ENCODE measurements at regions not wholly inside any gene's neighbourhood (a gene's known extent, or its start where the extent isn't known, plus 50 kb on each side); places are given as distances from the start of the nearest gene placed in this dataset.

DNA sequence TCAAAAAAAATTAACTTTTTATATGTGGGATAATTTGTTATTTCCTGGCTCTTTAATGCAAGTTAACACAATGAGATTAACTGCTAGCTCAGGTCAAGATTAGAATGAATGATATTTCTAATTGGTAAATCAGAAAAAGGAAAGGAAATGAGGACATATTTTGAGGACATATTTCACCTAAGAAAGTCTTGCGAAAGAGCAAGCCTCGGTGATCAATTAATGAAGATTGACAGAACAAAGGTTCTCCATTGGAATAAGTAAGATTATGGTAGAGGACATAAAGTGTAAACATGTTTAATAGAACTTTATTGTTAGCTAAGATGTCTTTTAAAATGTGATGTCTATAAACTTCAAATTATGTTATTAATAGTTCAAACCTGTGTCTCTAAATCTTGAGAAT lies 1617.8 kb downstream of the KCNT2 start:
- intact Hi-C loops (cut with DNase I) = no loop called here
- no peak overlapping the region for H3K4me3 ChIP-seq (ENCODE audit: low read length in 3 of 3)
- no peaks in the 10 kb centered on the region for H3K4me1 ChIP-seq (ENCODE audit: control insufficient read depth in 2 of 3, insufficient read depth in 2 of 3, low read depth in 1 of 3, low read length in 3 of 3)
- FAIRE-seq (no peak), DNase-seq (no peak)
- no peaks in the 10 kb centered on the region for H3K27me3 ChIP-seq (ENCODE audit: control insufficient read depth, insufficient read depth, low read length)
- H3K9ac ChIP-seq (ENCODE audit: low read length in 3 of 3) = no peak overlapping the region
- no peaks in the 10 kb centered on the region for H3K36me3 ChIP-seq (ENCODE audit: control insufficient read depth in 2 of 3, insufficient read depth in 3 of 3, low read length in 3 of 3)
- TF ChIP-seq, protein P1, sequence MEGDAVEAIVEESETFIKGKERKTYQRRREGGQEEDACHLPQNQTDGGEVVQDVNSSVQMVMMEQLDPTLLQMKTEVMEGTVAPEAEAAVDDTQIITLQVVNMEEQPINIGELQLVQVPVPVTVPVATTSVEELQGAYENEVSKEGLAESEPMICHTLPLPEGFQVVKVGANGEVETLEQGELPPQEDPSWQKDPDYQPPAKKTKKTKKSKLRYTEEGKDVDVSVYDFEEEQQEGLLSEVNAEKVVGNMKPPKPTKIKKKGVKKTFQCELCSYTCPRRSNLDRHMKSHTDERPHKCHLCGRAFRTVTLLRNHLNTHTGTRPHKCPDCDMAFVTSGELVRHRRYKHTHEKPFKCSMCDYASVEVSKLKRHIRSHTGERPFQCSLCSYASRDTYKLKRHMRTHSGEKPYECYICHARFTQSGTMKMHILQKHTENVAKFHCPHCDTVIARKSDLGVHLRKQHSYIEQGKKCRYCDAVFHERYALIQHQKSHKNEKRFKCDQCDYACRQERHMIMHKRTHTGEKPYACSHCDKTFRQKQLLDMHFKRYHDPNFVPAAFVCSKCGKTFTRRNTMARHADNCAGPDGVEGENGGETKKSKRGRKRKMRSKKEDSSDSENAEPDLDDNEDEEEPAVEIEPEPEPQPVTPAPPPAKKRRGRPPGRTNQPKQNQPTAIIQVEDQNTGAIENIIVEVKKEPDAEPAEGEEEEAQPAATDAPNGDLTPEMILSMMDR (IDR thresholded peaks at IDR 0.05; ENCODE audit: borderline replicate concordance, extremely low read depth, insufficient read depth) = no peak
- H3K9me3 ChIP-seq (ENCODE audit: control insufficient read depth in 2 of 3, insufficient read depth in 1 of 3, low read length in 3 of 3) = no peaks in the 10 kb centered on the region
- no peak overlapping the region for H3K27ac ChIP-seq (ENCODE audit: low read depth in 2 of 2, low read length in 2 of 2)

DNA sequence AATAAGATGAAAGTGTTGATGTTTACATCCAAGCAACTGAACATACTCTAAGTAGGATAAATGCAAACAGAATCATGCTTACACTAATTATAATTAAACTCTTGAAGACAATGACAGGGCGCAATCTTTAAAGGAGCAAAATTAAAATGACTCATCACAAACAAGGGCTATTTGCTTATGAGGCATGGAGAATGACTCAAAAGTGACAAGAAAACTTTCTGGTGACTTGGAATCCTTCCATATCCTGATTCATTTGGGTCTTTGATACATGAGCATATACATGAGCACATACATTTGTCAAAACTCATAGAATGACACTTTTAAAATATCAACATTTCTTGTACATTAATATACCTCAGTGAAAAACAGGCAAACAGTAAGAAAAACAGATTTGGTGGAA lies 1632.3 kb downstream of the KCNT2 start:
- intact Hi-C loops (cut with DNase I) = no loop called here
- H3K4me1 ChIP-seq (ENCODE audit: control insufficient read depth in 2 of 3, insufficient read depth in 2 of 3, low read depth in 1 of 3, low read length in 3 of 3) = no peaks in the 10 kb centered on the region
- H3K9ac ChIP-seq (ENCODE audit: low read length in 3 of 3) = no peak overlapping the region
- TF ChIP-seq, protein P1 (IDR thresholded peaks at IDR 0.05; ENCODE audit: borderline replicate concordance, extremely low read depth, insufficient read depth) = no peak
- FAIRE-seq (no peak), DNase-seq (no peak)
- peaks cover 0 to 3% (median 0%) of the 10 kb centered on the region in 3 donors for H3K9me3 ChIP-seq (ENCODE audit: control insufficient read depth in 2 of 3, insufficient read depth in 1 of 3, low read length in 3 of 3)
- H3K27me3 ChIP-seq (ENCODE audit: control insufficient read depth, insufficient read depth, low read length) = no peaks in the 10 kb centered on the region
- no peaks in the 10 kb centered on the region for H3K36me3 ChIP-seq (ENCODE audit: control insufficient read depth in 2 of 3, insufficient read depth in 3 of 3, low read length in 3 of 3)
- no peak overlapping the region for H3K27ac ChIP-seq (ENCODE audit: low read depth in 2 of 2, low read length in 2 of 2)
- H3K4me3 ChIP-seq (ENCODE audit: low read length in 3 of 3) = no peak overlapping the region

DNA sequence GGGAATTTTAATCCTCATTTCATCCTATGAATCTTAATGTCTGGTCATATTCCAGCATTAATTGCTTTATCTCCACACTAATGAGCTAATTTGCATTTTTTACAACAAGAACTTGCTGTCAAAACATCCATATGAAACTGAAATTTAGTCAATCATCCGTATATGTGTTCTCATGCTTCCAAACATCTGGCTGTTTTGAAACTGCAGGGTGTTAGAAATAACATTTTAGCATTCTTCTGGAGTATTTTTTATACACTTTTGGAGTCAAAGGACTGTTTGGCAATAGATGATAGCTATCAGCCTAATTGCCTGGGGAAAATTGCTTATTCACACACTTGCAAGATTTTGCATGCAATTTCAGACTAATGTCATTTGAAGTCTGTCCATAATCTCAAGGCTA lies 1639.3 kb downstream of the KCNT2 start:
- H3K27me3 ChIP-seq (ENCODE audit: control insufficient read depth, insufficient read depth, low read length) = no peaks in the 10 kb centered on the region
- H3K36me3 ChIP-seq (ENCODE audit: control insufficient read depth in 2 of 3, insufficient read depth in 3 of 3, low read length in 3 of 3) = no peaks in the 10 kb centered on the region
- H3K4me1 ChIP-seq (ENCODE audit: control insufficient read depth in 2 of 3, insufficient read depth in 2 of 3, low read depth in 1 of 3, low read length in 3 of 3) = no peaks in the 10 kb centered on the region
- H3K4me3 ChIP-seq (ENCODE audit: low read length in 3 of 3) = no peak overlapping the region
- H3K27ac ChIP-seq (ENCODE audit: low read depth in 2 of 2, low read length in 2 of 2) = no peak overlapping the region
- TF ChIP-seq, protein P1 (IDR thresholded peaks at IDR 0.05; ENCODE audit: borderline replicate concordance, extremely low read depth, insufficient read depth) = no peak
- DNase-seq = no peak
- FAIRE-seq = no peak
- H3K9ac ChIP-seq (ENCODE audit: low read length in 3 of 3) = no peak overlapping the region
- H3K9me3 ChIP-seq (ENCODE audit: control insufficient read depth in 2 of 3, insufficient read depth in 1 of 3, low read length in 3 of 3) = peaks cover 0 to 3% (median 0%) of the 10 kb centered on the region in 3 donors
- intact Hi-C loops (cut with DNase I) = no loop called here

DNA sequence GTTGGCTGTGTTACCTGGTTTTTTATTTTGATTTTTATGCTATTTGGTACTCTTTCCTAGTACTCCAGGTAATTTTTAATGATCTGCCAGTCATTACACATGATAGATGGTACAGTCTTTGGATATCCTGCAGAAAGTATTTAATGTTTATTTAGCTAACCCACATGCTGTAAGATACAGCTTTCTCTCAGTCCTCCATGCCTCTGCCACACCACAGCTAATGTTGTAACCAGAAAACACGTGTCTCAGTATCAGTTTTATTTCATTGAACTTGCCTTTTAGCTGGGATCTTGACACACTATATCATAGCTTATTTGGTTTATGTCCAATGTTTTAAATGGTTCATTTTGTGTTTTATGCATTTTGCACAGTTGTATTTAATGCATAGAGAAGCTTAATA lies 1648.4 kb downstream of the KCNT2 start:
- Histone ChIP-seq H3K27me3 (ENCODE audit: control insufficient read depth, insufficient read depth, low read length) (no peaks in the 10 kb centered on the region), H3K9me3 (ENCODE audit: control insufficient read depth in 2 of 3, insufficient read depth in 1 of 3, low read length in 3 of 3) (no peaks in the 10 kb centered on the region), H3K4me1 (ENCODE audit: control insufficient read depth in 2 of 3, insufficient read depth in 2 of 3, low read depth in 1 of 3, low read length in 3 of 3) (no peaks in the 10 kb centered on the region), H3K9ac (ENCODE audit: low read length in 3 of 3) (no peak overlapping the region), H3K4me3 (ENCODE audit: low read length in 3 of 3) (no peak overlapping the region), H3K36me3 (ENCODE audit: control insufficient read depth in 2 of 3, insufficient read depth in 3 of 3, low read length in 3 of 3) (no peaks in the 10 kb centered on the region), H3K27ac (ENCODE audit: low read depth in 2 of 2, low read length in 2 of 2) (no peak overlapping the region)
- TF ChIP-seq, protein P1 (IDR thresholded peaks at IDR 0.05; ENCODE audit: borderline replicate concordance, extremely low read depth, insufficient read depth) = no peak
- DNase-seq (no peak), FAIRE-seq (no peak)
- intact Hi-C loops (cut with DNase I) = no loop called here

All from kidney (tissue), 13 donors.